NCI-H2029 (cell line): ENCODE measurements at regions not wholly inside any gene's neighbourhood (a gene's known extent, or its start where the extent isn't known, plus 50 kb on each side); places are given as distances from the start of the nearest gene placed in this dataset.
"Not testable (repeated sequence)": the region's sequence is repeated elsewhere in the genome, so short reads cannot be mapped to it uniquely, and the experiment has no call there.

Source experiments
- DNase-seq: peaks from one replicate; lab custom pipeline; 2025; lab: John Stamatoyannopoulos, UW

DNA sequence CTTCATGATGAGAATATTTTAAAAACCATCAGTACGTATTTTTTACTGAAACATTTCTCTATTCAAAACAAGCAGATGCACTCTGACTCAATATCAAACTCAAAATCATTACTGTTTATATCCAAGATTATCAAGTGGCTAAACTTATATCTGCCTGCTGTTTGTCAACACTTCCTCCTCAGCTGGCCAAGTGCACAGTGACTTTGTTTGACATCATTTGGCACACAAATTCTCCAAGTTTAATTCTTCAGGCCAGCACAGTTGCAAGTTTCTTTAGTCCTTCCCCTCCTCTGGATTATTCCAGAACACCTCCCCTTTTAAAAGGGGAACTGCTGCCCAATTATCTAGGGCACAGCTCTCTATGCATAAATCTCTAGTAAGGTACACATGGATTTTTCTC, 346.6 kb downstream of the FSIP2 start:
- DNase-seq, result no peak

DNA sequence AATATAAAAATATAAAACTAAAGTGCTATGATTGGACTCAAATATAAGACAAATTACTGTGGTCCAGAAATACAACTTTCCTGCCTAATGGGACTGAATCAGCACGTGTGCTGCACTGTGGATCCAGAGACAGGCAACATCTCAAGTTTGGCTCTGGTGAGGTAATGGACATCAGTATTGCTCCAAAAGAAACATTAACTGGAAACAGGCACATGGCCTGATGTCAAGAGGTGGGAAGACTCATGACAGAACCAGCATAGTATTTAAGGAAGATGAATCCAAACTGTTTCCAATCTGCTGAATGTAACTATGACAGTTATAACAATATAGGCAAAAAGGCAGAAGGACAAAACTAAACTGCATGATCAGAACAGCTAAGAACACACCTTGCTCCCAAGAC, 354.6 kb downstream of the FSIP2 start:
- no peak for DNase-seq

DNA sequence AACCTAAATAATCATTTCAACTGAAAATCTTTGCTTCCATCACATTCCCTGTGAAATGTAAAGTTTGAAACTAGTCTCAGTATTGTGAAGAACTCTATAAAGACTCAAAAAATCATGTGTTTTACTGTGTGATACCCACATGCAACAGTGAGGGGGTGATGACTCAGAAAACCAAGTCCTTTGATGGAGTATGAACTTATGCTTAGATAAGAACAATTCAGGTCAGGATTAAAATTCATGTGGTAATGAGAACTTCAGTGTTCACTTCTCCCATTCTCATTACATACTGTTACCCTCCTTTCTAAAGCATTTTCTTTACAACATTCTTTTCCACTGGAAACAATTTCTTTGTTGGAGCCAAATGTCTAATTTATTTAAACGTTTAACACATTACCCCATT, 360.2 kb downstream of the FSIP2 start:
- DNase-seq, result no peak

GRCh38 chr2:186099826-186100225, 361.2 kb downstream of the FSIP2 start:
- DNase-seq, result no peak

DNA sequence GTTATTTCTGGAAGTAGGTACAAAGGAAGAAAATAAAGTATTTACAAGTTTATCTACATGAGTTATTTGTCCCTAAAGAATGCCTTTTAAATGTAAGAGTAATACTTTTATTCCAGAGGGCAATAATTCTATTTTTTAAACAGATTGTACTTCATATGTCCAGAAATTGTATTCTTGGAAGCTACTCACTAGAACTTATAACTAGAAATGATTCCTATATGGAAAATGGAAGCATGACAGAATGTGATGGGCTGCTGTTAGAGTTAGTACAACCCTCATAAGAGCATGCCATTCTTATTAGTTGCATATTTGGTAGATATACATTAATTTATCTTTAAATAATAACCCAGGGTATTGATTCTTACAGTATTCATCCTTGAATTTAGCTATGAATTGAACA, 362.0 kb downstream of the FSIP2 start:
- no peak for DNase-seq

- no peak for DNase-seq
Measured at GRCh38 chr2:186101616-186102015, 363.0 kb downstream of the FSIP2 start.

GRCh38 chr2:186103276-186103675, 364.7 kb downstream of the FSIP2 start:
- no peak for DNase-seq

DNA sequence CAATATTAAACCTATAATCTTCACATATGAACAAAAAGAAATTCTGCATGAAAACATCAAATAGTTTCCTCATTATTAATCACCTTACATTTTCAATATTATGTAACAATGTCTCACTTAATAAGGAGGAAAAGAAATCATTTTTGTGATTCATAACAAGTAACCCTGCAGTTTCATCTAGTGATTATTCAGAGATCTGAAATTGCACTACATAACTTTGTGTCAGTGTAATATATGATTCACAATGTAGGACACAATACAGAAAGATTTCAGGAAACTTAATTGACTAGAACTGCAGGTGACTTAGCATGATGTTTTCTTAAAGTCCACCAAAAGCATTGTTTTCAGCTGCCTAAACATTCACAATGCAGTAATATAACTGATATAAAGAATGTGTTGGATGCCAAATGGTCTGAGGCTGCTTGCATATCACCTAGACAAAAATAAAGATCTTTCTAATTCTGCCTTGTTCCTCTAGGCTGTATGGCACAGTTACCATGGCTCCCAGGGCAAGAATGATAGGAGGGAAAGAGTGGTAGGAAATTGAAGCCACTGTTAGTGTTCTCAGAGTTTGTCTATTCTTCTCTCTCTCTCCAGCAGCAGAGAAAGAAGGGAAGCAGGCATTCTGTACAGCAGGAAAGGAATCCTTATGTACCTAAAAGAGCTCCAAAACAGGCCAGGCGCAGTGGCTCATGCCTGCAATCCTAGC, 366.6 kb downstream of the FSIP2 start:
- DNase-seq, result no peak

DNA sequence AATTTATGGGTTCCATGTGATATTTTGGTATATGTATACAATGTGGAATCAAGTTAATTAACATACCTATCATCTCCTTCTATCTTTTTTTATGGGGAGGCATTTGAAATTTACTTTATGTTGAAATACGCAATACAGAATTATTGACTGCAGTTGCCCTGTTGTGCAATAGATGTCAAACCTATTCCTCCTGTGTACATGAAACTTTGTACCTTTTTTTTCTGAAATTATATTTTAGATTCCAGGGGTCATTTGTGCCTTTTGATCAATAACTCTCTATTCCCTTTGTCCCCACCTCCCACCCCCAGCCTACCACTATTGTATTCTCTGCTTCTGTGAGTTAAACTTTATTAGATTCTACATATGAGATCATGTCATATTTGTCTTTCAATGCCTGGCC, 369.9 kb downstream of the FSIP2 start:
- no peak for DNase-seq

DNA sequence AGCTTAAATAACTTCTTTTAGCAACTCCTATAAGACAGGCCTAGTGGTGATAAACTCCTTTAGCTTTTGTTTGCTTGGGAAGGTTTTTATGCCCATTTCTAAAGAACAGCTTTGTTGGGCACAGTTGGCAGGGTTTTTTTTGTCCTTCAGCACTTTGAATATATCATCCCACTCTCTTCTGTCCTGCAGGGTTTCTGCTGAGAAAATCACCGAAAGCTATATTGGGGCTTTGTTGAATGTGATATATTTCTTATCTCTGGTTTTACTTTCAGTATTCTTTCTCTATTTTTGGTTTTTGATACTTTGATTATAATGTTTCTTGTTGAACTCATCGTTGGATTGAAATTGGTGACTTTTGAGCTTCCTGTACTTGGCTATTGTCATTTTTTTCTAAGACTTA, 372.8 kb upstream of the ZC3H15 start:
- DNase-seq, result no peak

DNA sequence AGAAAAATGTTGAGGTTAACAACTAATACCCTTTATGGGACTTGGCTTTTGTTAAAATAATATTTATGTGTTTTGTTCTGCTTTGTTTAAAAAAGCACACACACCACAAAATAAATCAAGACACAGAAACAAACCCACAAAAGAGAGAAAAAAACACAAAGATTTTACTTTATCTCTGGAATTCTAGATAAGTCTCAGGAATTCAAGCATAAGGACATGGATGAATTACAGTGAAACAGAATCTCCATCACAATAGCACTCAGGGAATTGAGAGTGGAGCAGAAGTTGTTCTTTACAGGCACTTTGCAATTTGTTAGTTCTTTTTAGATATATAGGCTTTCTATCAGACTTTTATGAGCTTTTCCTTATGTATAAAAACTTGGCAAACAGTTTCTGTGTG, 360.9 kb upstream of the ZC3H15 start:
- no peak for DNase-seq

DNA sequence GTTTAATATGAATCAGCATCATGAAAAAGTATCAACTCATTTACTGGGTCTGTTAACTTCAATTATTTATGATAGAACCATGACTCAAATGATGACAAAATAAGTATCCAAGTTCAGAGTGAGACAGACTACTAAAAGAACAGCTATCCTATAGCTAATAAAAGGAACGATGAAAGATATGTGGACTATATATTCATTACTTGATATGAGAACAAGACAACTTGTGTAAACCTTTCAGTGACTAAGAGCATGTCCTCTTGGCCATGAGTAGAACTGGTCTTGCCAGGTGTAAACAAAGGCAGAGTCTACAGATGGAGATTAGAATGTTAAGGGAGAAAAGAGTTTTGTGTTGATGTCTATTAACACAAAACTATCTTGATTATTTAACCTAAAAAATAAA, 360.4 kb upstream of the ZC3H15 start:
- no peak for DNase-seq

DNA sequence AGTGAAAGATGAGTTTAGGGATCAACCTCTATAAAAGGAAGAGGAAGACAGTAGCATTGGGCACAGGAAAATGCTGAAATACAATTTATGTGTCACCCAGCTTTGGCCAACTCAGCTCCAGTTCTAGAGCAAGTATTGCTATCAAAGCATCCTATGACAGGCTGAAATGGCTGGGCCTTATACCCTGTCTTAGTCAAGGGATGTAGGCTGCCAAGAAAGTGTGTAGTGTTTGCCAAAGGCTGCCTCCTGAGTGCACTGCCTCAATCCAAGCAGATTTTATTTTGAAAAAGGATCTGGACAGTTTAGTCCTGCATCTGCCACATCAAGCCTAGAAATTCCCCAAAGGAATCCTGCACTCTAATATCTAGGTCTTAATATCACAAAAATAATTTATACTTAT, 359.9 kb upstream of the ZC3H15 start:
- DNase-seq, result no peak

GRCh38 chr2:186129767-186130581, 356.1 kb upstream of the ZC3H15 start:
- DNase-seq, result peak; percentile 75

- DNase-seq, result peak; percentile 6
Measured at GRCh38 chr2:186130748-186131641, 355.1 kb upstream of the ZC3H15 start.

GRCh38 chr2:186135686-186136085, 350.4 kb upstream of the ZC3H15 start:
- no peak for DNase-seq

- no peak for DNase-seq
Measured at GRCh38 chr2:186136860-186137259, 349.2 kb upstream of the ZC3H15 start.

GRCh38 chr2:186138845-186139244, 347.2 kb upstream of the ZC3H15 start:
- no peak for DNase-seq

DNA sequence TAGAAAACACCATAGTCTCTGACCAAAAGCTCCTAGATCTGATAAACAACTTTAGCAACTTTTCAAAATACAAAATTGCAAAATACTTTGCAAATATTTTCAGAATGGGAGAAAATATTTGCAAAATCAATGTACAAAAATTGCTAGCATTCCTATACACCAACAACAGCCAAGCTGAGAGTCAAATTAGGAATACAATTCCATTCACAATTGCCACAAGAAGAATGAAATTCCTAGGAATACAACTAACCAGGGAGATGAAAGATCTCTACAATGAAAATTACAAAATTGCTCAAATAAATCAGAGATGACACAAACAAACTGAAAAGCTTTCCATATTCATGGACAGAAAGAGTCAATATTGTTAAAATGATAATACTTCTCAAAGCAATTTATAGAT, 327.0 kb upstream of the ZC3H15 start:
- no peak for DNase-seq

DNA sequence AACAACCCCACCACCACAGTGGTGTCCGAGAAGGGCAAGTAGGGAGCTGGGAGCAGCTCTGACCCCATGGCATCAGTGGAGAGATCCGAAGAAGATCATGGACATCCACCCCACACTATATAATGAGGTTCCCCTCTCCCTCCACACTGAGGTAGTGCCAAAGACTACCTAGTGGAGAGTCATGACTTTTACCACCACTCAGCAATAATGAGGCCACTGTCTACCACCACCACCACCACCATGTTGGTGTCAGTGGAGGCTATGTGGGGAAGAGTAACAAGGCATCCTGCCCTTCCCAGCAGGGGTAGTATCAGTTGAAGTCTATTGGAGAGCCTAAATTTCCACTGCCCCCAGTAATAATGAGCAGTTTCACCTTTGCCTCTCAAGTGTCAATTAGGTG, 321.7 kb upstream of the ZC3H15 start:
- no peak for DNase-seq

DNA sequence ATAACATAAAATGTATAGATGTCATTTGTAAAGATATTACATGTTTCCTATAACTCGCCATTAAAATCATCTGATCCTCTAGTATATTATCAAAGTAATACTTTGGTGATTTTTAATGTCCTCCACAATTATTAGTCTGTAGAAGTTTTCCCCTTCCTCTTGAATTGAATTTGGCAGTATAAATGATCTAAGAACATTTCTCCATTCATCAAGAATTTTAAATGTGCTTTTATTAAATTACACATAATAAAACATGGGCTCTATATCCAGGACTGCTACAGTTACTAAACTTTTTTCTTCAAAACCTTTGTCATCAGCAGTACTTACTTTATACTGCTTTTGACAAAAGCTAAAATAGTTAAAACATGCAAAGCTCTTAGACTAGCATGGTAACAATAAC, 315.4 kb upstream of the ZC3H15 start:
- no peak for DNase-seq

- no peak for DNase-seq
Measured at GRCh38 chr2:186181625-186182024, 304.4 kb upstream of the ZC3H15 start.

GRCh38 chr2:186182366-186182765, 303.7 kb upstream of the ZC3H15 start:
- DNase-seq, result not testable (repeated sequence)
